HG03064 (cell line): ENCODE measurements at regions not wholly inside any gene's neighbourhood (a gene's known extent, or its start where the extent isn't known, plus 50 kb on each side); places are given as distances from the start of the nearest gene placed in this dataset.

Experiments used
- ATAC-seq: cut with Tn5 transposase; IDR thresholded peaks from one replicate; pipeline ENCODE4 v1.9.1; 2021; ENCODE audit warnings: low read depth; ENCODE audit not compliant: unreplicated experiment

DNA sequence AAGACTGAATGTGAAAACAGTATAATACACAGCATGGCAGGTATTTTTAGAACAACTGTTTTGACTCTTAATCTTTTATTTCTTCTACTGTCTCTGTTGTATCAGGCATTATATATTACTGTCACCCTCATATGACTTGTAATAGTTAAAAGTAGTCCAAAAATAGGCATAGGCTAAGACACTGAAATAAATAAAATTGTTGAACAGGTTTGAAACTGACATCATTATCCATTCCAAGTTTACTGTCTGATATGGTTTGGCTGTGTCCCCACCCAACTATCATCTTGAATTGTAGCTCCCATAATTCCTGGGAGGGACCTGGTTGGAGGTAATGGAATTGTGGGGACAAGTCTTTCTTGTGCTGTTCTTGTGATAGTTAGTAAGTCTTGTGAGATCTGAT lies 91.4 kb upstream of the CDH19 start:
- no peak for ATAC-seq

DNA sequence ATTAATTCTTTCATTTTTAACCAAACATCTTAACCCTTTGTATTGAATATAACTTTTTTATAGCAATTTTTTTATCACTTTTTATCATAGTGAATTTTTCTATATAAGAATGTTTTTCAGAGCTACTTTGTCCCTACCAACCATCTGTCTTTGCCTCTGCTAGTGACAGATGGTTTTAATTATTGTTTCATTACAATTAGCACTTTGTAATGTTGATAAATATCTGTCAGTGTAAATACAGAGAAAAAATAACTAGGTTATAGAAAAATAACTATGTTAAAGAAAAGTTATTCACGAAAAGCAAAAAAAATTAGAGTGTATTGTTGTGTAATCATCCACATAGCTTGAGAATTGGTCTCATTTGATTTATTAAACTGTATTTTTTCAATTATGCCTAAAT lies 91.0 kb upstream of the CDH19 start:
- ATAC-seq, result no peak

GRCh38 chr18:66687635-66688034 lies 83.7 kb upstream of the CDH19 start:
- ATAC-seq, result no peak

DNA sequence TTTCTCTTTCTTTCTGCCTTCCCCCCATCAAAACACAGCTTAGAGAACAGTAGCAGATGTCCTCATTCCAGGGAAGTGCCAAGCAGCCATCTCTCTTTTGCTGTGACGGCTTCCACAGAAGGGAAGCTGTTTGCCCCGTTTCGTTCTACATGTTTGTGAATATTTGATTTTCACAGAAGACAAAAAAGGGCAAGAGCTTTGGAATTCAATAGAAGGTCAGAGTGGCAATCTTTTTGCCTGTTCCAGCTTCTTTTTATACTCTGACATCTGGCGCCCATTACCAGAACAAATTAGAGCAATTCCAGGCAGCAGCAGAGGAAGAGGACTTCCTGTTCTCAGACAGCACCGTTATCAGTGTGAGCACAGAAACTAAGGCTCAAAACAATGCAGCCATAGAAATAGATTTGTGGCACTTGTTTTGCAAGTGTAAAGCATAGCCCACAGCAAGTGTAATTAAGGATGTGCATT lies 79.0 kb upstream of the CDH19 start:
- ATAC-seq, result no peak

DNA sequence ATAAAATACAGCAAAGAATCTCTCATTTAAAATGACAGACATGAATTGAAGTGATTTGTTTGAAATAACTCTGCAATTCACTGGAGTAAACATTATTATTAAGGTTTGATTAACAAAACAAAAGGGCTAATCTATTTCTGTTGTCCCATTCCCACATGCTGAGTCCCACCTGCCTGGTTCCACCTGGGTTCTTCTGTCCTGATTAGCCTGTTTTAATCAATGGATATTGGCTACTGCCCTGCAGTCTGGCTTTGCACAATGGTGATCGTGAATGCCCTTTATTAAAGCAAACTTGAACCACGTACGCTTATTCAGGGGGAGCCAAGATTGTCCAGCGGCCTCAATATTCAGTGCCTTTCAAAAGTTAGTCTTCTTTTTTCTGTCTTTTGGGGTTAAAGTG lies 72.8 kb upstream of the CDH19 start:
- no peak for ATAC-seq

DNA sequence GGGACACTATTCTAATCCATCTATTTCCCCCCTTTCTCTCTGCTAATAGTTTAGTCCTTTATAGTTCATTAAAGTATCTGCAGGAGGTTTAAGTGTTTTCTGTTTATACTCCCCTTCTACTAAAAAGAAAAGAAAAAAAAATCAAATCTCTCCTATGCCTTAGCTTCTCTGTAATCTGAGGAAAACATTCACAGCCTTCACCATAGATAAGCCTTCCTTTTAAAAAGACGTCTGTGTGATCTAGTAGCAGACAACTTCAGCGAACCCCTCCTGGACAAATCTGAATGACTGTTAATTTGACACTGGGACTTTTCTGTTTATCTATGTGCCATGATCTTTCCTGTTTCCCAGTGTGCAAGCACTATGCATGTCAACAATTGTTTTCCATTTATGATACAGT lies 70.4 kb upstream of the CDH19 start:
- ATAC-seq, result no peak

GRCh38 chr18:66668706-66669105 lies 64.8 kb upstream of the CDH19 start:
- no peak for ATAC-seq

DNA sequence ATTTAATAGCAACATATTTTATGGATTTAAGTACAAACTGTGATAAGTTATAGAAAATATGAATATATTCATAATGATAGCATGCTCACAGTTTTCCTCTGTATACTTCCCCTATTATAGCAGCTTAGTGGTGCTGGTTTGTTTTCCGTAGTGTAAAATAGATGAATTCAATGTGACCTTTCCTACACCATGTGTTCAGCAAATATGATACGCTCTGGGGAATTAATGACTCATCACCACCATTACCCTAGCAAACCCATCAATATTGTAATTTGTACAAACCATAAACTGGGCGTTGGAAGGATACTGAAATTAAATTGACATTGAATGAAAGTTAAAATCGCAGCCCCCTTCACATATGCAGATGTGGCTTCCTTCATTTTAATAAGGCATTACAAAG lies 58.7 kb upstream of the CDH19 start:
- no peak for ATAC-seq

GRCh38 chr18:66655407-66655806 lies 51.5 kb upstream of the CDH19 start:
- no peak for ATAC-seq
